ENCODE measurements at regions not wholly inside any gene's neighbourhood (a gene's known extent, or its start where the extent isn't known, plus 50 kb on each side); places are given as distances from the start of the nearest gene placed in this dataset.

DNA sequence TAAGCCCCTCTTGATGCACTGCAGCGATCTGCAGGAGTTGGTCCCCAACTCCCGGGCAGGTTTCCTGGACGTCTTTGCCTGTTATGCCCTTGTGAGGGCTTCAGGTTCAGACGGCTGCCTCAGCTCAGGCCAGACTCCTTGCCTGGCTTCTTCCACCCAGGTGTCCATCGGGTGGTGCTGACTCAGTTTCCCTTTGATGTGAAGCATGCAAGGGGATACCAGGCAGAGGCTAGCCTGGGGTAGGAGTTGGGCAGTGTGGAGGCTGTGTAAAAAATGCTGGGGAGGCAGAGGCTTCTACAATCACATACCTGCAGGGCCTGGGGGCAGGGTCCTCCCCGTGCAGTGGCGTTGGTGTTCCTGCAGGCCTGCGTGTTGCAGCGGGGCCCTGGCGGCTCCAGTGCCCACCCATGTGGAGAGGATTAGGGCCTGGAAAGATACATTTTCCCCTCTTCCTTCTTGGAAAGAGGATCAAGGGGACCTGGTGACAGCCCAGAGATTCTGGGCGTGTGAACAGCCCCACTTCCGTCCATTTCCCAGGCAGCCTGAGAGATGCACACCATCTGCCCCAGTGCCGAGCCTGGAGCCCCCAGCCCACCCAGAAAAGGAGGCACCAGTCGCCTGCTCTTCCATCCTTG, 338.3 kb downstream of the DYSF start:
- DNase-seq (ENCODE audit: low read depth), result no peak

DNA sequence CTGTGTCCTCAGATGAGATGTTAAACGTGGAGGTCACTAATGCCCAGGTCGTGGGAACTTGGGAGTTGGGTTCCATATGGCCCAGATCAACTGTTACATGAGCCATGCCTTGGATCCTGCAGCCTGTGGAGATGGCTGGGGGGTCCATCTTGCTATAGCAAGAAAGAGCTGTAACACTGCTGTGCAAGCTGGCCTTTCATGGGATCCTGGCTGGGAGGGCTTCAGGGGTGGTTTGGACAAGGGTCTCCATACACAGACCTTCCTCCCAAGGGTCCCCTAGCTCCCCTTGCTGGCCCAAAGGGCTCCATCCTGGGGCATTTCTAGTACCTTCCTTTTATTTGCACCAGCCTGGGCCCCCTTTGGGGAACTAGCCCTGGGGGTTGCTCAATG, 337.7 kb downstream of the DYSF start:
- DNase-seq (ENCODE audit: low read depth), result no peak

DNA sequence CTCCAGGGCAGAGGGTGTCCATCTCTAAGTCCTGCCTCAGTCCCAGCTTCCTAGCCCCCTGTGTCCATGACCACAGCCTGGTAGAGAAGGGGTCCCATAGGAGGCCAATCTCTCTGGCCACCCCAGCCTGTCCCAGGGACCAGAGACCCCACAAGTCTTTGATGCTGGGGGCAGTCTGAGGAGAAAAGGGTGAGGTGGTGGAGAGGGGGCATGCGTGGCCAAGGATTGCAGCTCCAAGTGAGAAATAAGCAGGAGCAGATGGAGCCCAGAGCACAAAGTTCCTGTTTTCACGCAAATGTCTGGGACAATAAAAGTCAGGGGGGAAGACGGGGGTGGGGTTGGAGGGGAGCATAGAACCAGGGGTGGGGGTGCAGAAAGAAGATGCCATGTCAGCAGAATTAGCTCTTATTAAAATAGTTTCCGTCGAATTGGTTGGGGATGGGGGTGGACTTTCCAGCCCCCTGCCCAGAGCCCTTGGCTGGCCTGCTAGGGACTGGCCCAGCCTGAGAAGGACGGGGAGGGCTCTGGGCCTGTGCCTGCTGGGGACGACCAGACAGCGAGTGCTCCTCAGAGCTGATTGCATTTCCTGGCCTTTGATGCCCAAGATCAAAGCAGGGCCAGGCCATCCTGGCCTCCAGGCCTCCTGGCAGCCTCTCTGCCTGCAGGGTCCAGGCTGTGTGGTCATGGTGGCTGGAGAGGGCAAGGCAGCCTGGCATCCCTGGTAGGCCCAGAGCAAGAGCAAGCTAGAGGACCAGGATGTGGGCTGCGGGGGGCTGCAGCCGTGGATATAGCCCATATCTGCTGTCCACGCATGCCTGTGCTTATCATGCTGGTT, 337.1 kb downstream of the DYSF start:
- DNase-seq (ENCODE audit: low read depth), result no peak

DNA sequence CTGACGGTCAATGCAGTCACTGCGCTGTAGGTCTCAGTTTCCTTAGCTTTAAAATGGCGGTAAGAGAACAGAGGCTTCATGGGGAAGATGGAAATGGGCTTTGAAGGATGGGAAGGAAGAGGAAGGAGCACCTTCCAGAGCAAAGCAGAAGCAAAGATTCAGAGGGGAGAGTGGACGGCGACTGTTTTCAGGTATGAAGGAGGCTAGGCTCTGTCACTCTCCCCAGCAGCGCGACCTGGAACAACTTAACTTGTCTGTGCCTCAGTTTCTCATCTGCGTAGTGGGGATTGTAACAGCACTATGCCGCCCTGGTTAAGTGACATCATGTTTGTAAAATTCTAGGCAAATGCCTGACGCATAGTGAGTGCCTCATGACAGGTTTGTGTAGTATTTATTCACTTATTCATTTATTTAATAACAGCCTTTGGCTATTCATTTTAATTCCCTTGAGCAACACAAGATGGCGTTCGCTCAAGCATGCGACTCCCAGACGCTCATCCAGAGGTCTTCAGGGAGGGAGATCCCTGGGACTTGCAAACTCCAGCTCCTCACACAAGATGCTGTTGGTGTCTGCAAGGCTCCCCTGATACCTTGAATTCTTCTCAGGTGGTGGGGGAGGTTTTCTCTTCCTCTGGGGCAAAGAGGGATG, 336.3 kb downstream of the DYSF start:
- no peak for DNase-seq (ENCODE audit: low read depth)

DNA sequence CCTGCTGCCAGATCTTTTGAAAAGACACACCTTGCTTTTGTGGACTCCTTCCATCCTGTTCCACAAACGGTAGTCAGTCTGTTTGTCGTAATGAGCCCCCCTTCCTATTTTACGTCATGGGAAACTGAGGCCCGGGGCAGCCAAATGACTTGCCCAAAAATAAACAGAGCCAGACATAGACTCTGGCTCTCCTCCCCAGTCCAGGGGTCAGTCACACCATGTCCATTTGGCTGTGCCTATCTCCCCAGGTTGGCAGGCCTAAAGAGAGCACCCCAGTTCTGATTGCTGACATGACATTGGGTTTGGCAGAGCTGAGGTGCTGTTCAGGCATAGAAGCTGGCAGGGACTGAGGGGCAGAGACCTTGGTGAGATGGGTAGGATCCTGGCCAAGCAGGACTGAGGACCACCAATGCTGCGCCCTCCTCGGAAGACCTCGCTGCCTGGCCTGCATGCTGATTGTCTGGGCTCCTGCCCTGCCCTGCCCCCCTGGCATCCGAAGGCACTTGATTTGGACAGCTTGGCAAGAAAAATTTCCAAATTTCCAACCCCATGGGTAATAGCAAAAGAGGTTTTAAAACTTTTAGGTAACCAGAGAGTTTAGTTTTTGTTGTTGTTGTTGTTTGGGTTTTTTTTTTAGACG, 335.4 kb downstream of the DYSF start:
- no peak for DNase-seq (ENCODE audit: low read depth)

DNA sequence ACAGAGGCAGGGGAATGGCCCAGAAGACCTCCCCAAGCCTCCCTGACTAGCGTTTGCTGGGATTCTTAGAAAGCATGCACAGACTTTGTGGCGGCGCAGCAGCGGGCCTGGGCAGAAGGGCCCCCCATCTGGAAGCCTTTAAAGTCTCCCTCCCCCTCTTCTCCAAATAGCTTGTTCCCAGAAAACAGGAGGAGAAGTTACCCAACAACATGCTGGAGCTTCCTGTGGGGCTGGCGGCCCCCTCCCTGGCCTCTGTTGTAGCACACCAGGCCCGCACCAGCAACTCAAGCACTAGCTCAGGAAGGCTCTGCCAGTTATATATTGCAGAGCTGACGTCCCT, 334.8 kb downstream of the DYSF start:
- no peak for DNase-seq (ENCODE audit: low read depth)

DNA sequence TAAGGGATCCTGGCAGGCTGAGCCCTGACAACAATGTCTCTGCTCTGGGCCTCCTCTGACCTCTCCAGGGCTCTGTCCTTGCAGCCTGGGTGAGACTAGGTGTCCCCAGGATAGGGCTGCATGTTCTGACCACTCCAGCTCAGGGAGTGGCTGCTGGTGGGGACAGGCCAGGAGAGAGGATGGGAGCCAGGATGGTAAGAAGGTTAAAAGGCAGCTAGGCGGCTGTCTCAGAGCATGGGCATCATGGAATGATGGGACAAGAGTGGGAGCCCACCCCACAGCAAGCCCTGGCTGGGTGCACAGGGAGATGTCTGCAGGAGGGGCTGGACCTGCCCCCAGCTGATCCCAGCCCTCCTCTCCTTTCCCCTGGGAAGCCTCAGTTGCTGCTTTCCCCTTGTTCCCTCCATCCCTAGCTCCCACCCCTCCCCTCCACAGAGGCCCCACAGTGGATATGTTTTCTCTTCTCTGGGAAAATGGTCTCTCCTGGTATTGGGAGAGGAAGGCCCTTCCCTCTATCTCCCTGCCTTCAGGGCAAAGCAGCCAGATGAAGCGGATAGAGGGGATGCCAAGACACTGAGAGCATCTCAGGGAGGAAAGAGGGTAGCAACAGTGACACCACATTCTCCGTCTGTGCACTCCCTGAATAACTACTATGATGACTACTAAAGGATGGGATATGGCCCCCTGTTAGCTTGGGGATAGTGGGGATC, 334.3 kb downstream of the DYSF start:
- no peak for DNase-seq (ENCODE audit: low read depth)

DNA sequence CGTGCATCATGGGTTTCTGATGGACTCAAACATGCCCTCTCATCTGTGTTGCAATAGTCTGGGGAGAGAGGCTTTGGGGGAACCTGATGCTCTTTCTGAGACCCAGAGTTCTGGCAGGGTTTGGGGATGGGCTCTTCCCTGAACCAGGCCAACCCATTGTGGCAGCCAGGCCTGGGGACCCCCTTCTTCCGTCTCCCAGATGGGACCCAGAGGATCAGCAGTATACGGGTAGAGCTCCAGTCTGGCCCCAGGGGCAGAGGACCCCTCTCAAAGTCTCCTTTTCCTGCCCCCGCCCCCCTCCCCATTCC, 333.7 kb downstream of the DYSF start:
- DNase-seq (ENCODE audit: low read depth), result no peak

DNA sequence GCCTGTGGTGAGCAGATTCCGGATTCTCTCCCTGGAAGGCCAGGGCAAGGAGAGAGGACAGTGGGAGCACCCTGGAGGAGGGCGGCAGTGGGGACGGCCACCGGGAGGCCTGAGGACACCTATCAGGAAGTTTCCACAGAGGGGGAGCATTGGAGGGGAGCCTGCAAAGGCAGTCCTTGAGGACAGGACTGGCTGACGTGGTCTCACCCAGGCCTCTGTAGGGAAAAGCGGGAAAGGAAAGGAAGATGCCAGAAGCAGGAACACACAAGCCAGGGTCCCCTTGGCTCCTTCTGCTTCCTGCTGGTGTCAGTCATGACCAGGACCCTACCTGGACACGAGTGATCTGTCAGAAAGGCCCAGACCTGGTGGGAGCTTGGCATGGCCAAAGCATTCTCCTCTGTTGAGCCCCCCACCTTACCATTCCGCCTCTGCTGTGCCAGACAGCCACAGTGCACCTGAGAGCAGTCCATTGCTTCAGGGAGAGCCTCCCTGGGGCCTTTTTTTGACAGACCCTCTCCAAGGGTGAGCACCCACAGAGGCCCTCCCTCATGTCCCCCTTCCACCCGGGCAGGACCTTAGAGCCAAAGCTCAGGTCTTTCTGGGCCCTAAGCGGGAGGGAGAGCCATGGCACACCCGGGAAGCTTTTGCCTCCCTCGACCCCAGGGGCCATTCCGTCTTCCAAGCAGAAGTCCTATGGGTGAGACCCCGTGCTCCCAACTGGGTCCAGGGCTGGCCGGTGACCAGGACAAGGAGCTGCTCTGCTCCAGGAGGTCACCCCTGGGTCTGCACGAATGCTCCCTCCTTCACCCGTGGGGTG, 333.1 kb downstream of the DYSF start:
- no peak for DNase-seq (ENCODE audit: low read depth)

DNA sequence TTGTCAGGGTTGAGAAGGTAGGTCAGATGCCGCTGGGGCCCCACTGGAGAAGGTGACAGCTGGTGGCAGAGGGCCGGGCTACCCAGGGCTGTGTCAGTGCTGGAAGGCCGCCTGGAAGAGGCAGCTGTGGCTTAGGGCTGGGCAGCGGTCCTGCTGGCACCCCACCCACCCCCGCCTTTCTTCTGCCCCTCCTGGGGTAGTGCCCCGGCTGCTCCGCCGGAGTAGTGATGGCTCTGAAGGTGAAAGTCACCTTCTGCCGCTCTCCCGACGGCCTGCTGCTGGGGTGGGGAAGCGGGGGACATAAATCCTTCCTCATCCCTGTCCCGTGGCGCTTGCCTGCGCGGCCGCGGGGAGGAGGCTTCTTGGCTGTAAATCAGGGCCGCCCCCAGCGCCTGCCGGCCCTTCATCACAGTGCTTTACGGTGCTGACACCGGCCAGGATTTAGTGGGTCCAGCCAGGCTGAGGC, 332.2 kb downstream of the DYSF start:
- no peak for DNase-seq (ENCODE audit: low read depth)

DNA sequence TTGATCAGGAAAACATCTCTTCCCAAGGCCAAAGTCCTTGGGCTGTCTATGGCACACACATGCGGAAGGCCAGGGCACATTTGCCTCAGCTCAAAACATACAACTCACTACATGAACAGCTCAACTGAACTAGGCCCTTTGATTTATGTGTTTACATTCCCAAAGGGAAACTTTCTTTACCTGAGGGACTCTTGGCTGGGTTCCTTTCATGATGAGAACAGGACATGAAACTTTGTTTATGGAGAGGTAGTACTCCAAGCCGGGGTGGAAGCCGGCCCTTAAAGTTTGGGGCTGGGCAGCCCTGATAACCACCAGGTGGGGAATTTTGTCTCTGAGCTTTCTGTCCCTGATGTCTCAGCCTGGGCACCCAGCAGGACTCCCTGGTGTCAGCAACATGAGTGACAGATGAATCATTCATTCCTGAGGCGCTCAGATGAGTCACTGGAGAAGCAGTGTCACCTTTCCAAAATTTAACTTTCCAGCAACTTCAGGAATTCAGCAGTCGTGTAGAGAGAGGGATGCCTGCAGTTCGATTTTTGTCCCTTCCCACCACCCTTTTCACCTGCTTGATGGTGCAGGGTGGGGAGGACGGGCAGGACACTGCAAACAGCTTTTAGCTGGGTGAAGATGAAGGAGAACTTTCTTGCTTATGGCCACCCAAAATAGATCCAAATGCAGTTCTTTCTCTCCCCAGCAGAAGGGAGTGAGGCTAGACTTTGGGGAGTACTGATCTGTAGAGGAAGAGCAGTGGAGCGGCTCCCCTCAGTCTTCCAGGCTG, 331.6 kb downstream of the DYSF start:
- DNase-seq (ENCODE audit: low read depth), result peak; percentile 13

DNA sequence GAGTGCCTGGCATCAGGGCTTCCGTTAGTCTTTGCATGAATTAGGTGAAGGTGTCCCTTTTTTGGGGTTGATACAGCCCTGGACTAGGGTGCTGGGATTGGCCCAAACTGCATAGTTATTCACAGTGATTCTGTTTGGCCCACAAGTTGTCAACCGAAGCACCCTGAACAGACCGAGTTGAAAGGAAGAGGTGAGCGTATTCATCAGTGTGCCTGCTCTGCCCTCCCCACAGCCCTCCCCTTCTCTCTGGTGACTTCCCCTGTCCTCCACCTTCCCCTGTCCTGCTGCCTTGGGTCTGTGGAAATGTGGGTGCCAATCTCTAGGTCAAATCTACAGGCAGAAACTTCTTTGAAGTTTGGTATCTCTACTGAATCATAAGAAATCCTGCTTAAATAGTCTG, 330.5 kb downstream of the DYSF start:
- no peak for DNase-seq (ENCODE audit: low read depth)

DNA sequence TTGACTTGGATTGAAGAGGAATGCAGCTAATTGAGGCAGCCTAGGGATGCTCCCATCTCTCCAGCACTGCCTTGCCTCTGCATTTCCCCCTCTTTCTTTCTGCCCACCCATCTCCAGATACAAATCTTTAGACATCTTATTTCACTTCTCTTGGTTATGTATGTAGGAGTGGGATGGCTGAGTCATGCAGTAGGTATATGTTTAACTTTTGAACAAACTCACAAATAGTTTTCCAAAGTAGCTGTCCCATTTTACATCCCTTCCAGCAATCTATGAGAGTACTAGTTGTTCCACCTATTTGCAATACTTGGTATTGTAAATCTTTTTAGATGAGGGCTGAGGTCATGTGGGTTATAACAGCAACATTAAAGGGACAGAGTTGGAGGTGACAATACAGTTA, 329.9 kb downstream of the DYSF start:
- DNase-seq (ENCODE audit: low read depth), result peak; percentile 16

DNA sequence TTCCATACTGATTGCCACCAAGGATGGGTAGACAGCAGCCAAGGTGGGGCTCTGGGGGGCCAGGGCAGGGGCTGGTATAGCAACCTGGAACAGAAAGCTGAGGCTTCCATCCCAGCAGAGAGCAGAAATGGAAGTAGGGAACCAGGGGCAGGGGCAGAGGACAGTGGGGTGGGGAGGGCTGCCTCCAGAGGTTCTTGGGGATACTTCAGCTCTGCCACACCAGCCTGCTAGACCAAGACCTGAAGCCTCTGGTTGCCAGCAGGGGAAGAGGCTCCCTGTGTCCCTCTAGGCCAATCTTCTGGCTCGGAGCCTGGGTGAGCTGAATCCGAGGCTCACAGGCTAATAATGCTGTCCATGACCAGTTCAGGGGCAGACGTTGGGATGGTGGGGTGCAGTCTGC, 329.0 kb downstream of the DYSF start:
- DNase-seq (ENCODE audit: low read depth), result no peak

DNA sequence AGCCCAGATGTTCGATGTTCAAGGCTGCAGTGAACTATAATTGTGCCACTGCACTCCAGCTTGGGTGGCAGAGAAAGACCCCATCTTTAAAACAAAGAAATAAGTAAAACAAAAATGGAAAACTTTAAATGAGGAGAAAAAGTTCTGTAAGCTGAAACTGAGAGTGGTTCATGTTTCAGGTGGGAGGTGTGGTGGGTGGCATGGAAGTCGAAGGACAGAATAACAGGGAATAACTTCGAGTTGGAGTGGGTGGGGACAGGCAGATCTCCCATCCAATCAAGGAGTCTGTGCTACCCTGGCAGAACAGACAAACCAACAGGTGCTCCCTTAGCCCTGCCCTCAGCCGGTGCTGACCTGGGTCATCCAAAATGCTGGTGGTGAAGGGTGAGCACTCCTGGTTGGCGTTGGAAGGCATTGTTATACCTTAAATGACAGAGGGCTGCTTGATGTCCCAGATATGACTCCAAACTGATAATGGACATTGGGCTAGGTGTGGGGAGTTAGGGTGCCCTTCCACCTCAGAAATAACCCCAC, 328.4 kb downstream of the DYSF start:
- DNase-seq (ENCODE audit: low read depth), result no peak

DNA sequence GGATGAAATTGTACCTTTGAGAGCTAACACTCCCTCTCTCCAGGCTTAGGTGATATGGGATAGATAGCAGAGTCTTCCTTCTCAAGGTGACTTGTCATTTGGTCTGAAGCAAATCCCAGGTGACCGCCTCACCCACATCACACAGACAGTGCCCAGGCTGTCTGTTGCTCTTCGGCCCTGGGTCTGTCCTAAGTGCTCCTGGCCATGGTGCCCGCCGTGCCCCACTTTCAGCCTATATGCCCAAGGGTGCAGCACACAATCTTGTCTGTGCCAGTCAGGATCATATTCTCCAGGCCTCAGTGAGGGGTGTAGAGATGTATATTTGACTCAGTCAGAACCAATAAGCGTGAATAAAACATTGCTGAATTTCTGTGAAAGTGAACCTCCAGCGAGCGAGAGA, 326.8 kb downstream of the DYSF start:
- no peak for DNase-seq (ENCODE audit: low read depth)

DNA sequence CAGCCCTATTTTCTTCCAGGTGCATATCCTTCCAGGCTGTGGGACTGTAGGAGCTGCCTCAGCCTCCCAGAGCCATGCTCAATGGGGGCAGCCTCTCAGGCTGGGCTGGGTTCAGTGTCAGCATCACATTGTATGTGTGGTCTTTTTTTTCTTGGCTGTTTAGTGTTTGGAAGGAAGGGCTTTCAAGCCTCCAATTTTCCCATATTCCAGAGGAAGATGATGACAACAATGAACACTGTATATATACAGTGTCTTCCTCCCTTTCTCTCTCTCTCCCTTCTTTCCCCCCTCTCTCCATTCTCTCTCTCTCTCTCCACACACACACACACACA, 326.4 kb downstream of the DYSF start:
- no peak for DNase-seq (ENCODE audit: low read depth)

DNA sequence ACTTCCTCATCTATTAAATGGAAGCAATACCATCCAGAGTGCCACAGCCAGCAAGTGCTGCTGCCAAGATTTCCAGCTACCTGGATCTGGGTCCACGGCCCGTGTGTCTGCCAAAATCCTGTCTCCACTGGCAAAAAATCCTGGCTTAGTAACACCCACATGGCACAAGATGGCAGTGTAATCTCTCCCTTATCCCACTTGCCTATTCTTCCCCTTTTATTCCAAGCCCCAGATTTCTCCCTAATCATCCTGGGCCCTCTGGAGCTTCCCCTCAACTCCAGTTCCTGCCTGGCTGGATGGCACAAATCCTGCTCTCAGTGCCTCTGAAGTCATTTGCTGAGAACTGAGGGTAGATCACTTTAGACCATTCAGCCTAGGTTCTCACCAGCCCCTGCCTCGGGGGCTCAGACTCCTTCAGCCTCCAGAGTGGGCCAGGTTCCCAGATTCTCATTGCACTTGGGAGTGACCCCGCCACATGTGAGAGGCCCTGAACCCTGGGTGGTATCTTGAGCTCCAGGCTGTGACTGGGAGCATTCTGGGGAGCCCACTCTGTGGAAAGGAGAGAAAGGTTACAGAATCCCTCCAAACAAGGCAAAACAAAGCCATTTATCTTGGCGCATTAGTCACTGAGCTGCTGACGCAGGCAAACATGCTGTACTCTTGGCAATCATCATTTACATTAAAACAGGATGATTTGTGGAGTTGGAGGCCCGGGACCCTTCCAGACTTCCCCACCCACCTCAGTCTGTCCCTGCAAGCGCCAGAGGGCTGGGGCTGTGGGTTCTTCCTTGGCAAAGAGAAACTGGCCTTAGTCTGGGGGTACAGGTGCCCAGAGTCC, 325.8 kb downstream of the DYSF start:
- peak; percentile 45 for DNase-seq (ENCODE audit: low read depth)

DNA sequence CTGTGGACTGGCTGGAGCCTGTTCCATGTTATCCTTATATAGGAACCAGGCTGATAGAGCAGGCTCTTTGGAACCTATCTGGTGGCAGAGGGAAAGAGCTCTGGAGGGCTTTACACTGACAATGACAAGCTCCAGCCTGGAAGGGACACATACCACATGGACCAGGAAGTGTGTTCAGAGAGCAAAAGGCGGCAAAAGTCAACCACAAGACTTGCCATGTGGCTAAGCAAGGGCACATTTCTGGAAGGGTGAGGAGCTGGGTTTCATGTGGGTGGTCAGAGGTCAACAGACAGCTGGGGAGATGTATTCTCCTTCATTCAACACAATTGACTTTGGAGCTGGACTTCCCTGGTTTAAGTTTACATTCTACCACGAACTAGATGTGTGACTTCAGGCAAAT, 325.2 kb downstream of the DYSF start:
- no peak for DNase-seq (ENCODE audit: low read depth)

DNA sequence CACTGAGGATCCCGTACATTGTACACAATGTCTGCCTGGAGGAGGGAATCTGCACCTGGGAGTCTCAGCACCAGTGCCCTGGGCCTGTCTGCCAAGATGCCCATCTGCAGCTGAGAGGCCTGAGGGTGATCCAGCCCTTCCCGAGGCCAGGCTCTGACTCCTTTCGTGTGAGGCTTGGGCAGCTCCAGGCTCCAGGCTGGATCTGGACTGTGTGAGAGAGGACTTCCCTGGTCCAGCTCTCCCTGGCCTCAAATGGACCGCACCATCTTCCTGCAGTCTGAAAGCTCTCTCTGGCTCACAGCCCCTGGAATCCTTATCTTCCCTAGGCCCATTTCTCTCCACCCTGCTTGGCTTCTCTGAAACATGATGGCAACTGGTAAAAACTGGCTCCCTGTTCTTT, 324.6 kb downstream of the DYSF start:
- no peak for DNase-seq (ENCODE audit: low read depth)
